K562 (cell line): ENCODE measurements at regions not wholly inside any gene's neighbourhood (a gene's known extent, or its start where the extent isn't known, plus 50 kb on each side); places are given as distances from the start of the nearest gene placed in this dataset.

Source experiments
- NCOA4 ChIP-seq: fragments of 450-650 bp; IDR thresholded peaks from 2 replicates; pipeline ENCODE4 v1.6.1; 2018; ENCODE audit warnings: mild to moderate bottlenecking; ENCODE audit not compliant: partially characterized antibody
- STAG1 ChIP-seq: sonication (generic); formaldehyde crosslinking; IDR thresholded peaks from 2 replicates; pipeline ENCODE4 v1.5.0; 2020; ENCODE audit warnings: missing genetic modification reagents, borderline replicate concordance
- ZKSCAN8 ChIP-seq: fragments of 200-800 bp; sonication (Bioruptor generic); IDR thresholded peaks from 2 replicates; pipeline ENCODE4 v1.6.1; 2016; ENCODE audit warnings: missing genetic modification characterization, missing compliant biosample characterization
- ZNF395 ChIP-seq: fragments of 200-800 bp; sonication (Bioruptor generic); IDR thresholded peaks from 2 replicates; pipeline ENCODE4 v1.6.1; 2017; ENCODE audit warnings: missing genetic modification characterization, missing compliant biosample characterization
- TF ChIP-seq, protein P1 (sequence below): fragments of 450-650 bp; IDR thresholded peaks from 2 replicates; pipeline ENCODE4 v1.6.1; 2016; ENCODE audit warnings: missing biosample characterization, missing genetic modification characterization
- TF ChIP-seq, protein P2 (sequence below), 3 experiments: fragments of 200-800 bp in 1 of 3; sonication (Bioruptor generic) in 1 of 3; sonication (generic) in 1 of 3; formaldehyde crosslinking in 1 of 3; IDR thresholded peaks; 2 replicates each; pipeline versions ENCODE4 v1.6.1 to v1.8.0; 2016 to 2022; ENCODE audit warnings: mild to moderate bottlenecking in 2 of 3, missing compliant biosample characterization in 2 of 3, missing genetic modification characterization in 2 of 3, missing genetic modification reagents in 1 of 3

DNA sequence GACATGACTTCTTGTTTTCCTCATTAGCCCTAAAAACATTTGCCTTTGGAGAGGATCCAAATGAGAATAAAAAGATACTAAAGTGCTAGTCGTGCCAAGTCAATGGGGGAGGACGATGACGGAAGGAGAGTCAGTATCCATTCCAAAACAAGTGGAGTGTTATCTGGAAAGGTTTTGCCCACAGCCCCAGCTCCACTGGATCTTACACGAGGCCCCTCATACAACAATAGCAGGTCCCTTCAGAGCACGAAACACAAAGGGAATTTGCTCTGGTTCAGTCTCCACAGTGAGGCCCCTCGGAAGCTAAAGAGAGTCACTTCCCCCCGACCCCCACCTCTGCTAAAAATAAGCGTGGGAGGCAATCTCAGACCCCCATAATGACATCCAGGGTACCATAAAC lies 496.9 kb upstream of the ZFHX3 start (continued):
- TF ChIP-seq, protein P1, sequence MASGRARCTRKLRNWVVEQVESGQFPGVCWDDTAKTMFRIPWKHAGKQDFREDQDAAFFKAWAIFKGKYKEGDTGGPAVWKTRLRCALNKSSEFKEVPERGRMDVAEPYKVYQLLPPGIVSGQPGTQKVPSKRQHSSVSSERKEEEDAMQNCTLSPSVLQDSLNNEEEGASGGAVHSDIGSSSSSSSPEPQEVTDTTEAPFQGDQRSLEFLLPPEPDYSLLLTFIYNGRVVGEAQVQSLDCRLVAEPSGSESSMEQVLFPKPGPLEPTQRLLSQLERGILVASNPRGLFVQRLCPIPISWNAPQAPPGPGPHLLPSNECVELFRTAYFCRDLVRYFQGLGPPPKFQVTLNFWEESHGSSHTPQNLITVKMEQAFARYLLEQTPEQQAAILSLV (tag): no peak
- TF ChIP-seq, protein P2, sequence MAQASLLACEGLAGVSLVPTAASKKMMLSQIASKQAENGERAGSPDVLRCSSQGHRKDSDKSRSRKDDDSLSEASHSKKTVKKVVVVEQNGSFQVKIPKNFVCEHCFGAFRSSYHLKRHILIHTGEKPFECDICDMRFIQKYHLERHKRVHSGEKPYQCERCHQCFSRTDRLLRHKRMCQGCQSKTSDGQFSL (CRISPR knock-in tag; IDR thresholded peaks at IDR 0.05): no peak
- TF ChIP-seq, protein P2 (tag; IDR thresholded peaks at IDR 0.05): no peak
- TF ChIP-seq ZNF395 (CRISPR knock-in tag): no peak
- TF ChIP-seq STAG1: no peak
- no peak for TF ChIP-seq NCOA4
- no peak for TF ChIP-seq ZKSCAN8 (CRISPR knock-in tag)
